ENCODE measurements at regions not wholly inside any gene's neighbourhood (a gene's known extent, or its start where the extent isn't known, plus 50 kb on each side); places are given as distances from the start of the nearest gene placed in this dataset.

DNA sequence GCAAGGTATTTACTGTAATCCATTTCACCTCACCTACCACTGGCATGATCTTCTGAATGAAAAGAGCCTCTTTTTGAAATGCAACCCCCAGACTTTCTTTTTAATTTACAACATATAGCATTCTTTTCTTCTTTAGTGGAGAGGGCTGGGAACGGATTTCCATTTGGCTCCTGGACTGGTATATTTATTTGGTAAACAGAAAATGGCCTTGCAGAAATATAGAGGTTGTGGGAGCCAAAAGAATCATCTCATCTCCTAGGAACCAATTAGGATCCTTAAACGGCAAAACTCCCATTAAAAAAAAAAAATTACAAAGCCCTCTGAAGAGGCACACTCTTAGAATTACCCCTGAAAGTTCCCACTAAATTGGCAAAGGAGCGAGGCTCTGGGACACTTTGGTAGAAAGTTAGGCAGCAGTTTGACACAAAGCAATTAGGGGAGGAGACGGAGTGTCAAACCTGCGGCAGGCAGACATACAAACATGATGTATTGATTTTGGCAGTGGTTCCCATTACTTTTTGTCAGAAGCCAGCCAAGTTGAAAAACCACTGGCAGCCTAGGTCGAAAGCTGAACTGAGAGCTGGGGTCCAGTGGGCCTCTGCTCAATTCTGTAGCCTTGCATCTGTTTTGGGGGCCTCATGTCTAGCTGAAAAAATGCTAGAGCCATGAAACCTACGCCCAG, 135.1 kb upstream of the MAGI3 start:
- TF ChIP-seq BHLHE40 (IDR thresholded peaks at IDR 0.05; ENCODE audit: borderline replicate concordance) (no peak), ZNF384 (IDR thresholded peaks at IDR 0.05) (no peak), NFRKB (IDR thresholded peaks at IDR 0.05) (no peak), FOXM1 (IDR thresholded peaks at IDR 0.05; ENCODE audit: borderline replicate concordance) (no peak), FOXK2 (IDR thresholded peaks at IDR 0.05) (no peak), SUZ12 (IDR thresholded peaks at IDR 0.05) (no peak), SP1 (IDR thresholded peaks at IDR 0.05) (no peak), CTBP1 (IDR thresholded peaks at IDR 0.05; ENCODE audit: borderline replicate concordance) (no peak), TARDBP (IDR thresholded peaks at IDR 0.05) (no peak)

Measured in HEK293T (cell line).